Right lobe of liver (tissue), 6 donors: ENCODE measurements at regions not wholly inside any gene's neighbourhood (a gene's known extent, or its start where the extent isn't known, plus 50 kb on each side); places are given as distances from the start of the nearest gene placed in this dataset.

Experiments
- ATAC-seq, 4 donors: fragments of 200-7000 bp; cut with Tn5 transposase; one replicate each; pipeline ENCODE4 v1.9.1; 2020; ENCODE audit warnings: mild to moderate bottlenecking in 4 of 4, moderate library complexity in 4 of 4
- DNase-seq, 3 donors: peaks; one replicate each; pipeline ENCODE4 v3.0.0-alpha.2; 2020
- H3K27ac ChIP-seq, 3 donors: fragments of 200-600 bp; one replicate each; pipeline ENCODE4 v1.8.0; 2022
- H3K27me3 ChIP-seq, 2 donors: fragments of 200-600 bp; one replicate each; pipeline ENCODE4 v1.8.0; 2022
- H3K36me3 ChIP-seq, 4 donors: fragments of 200-600 bp; sonication (generic) in 1 of 4; one replicate each; pipeline versions ENCODE4 v1.5.1 to v1.8.0; 2017 to 2022; ENCODE audit warnings: control low read depth in 1 of 4
- H3K4me1 ChIP-seq, 4 donors: fragments of 200-600 bp; sonication (generic) in 1 of 4; one replicate each; pipeline versions ENCODE4 v1.5.1 to v1.8.0; 2017 to 2022; ENCODE audit warnings: control low read depth in 1 of 4
- H3K4me3 ChIP-seq, 3 donors: fragments of 200-600 bp; one replicate each; pipeline ENCODE4 v1.8.0; 2022
- H3K9me3 ChIP-seq, 4 donors: fragments of 200-600 bp; sonication (generic) in 1 of 4; one replicate each; pipeline versions ENCODE4 v1.5.1 to v1.8.0; 2017 to 2022; ENCODE audit warnings: control low read depth in 1 of 4
- CTCF ChIP-seq, 4 donors: fragments of 200-600 bp in 3 of 4; fragments of 450-650 bp in 1 of 4; IDR thresholded peaks; one replicate each; pipeline versions ENCODE4 v1.5.1 to v1.8.0; 2016 to 2022; ENCODE audit warnings: antibody characterized with exemption in 4 of 4, mild to moderate bottlenecking in 2 of 4
- POLR2A ChIP-seq: fragments of 450-650 bp; IDR thresholded peaks from one replicate; pipeline ENCODE4 v1.6.1; 2017; ENCODE audit warnings: antibody characterized with exemption, mild to moderate bottlenecking
- whole genome bisulfite sequencing: methylation state at CpG from one replicate; pipeline ENCODE4 v1.1.6; 2018; ENCODE audit warnings: low coverage, low lambda C conversion rate; ENCODE audit not compliant: insufficient coverage; ENCODE audit errors: missing lambda C conversion rate; 5-methylcytosine and 5-hydroxymethylcytosine counted together
- intact Hi-C, 2 donors: fragments of 100-400 bp; cut with DNase I; formaldehyde crosslinking; loops; one replicate each; pipeline versions ENCODE4 v1.11.2 to v1.14.1; 2022
- donor health status: DM: no; HTN: yes; CAD: no.
- donor health status: DM: no; HTN: no; CAD: no.
- donor health status: DM: no; HTN: no; CAD: no.
- donor health status: DM: no; HTN: yes; CAD: no.
- donor health status: DM: no; HTN: yes; CAD: no.

GRCh38 chr12:111254106-111254505 lies 114.8 kb downstream of the PHETA1 start:
- TF ChIP-seq POLR2A (no peak), CTCF (IDR thresholded peaks at IDR 0.05) (no peak)
- Histone ChIP-seq H3K4me1 (no peaks in the 10 kb centered on the region), H3K36me3 (no peaks in the 10 kb centered on the region), H3K27me3 (no peaks in the 10 kb centered on the region), H3K9me3 (no peaks in the 10 kb centered on the region), H3K4me3 (no peak overlapping the region), H3K27ac (no peak overlapping the region)
- DNase-seq (no peak), ATAC-seq (no peak)
- WGBS: 63% methylated on average over 2 of the region's 3 CpGs
- intact Hi-C loops: no loop called here

DNA sequence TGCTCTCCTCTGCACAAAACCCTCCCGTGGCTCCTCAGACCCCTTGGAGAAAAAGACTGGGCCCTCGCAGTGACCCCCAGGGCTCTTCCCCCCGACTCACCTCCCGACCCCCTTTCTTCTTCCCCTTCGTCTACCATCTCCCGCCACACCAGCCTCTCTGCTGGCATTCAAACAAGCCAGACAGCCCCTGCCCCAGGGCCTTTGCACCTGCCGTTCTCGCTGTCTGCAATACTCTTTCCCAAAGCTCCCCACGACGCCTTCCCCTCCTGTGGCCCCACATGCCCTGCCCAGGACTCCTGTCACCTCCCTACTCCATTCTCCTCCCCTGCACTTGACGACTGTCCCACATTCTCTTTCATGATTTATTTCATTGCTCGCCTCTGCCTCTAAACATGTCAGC lies 115.7 kb downstream of the PHETA1 start:
- Histone ChIP-seq H3K4me3 (no peak overlapping the region), H3K36me3 (no peaks in the 10 kb centered on the region), H3K9me3 (no peaks in the 10 kb centered on the region), H3K27ac (no peak overlapping the region), H3K27me3 (no peaks in the 10 kb centered on the region), H3K4me1 (no peaks in the 10 kb centered on the region)
- intact Hi-C loops: no loop called here
- WGBS: 85% methylated on average over 11 of the region's 12 CpGs
- no peak for DNase-seq
- TF ChIP-seq CTCF (IDR thresholded peaks at IDR 0.05) (no peak), POLR2A (no peak)
- ATAC-seq: no peak

DNA sequence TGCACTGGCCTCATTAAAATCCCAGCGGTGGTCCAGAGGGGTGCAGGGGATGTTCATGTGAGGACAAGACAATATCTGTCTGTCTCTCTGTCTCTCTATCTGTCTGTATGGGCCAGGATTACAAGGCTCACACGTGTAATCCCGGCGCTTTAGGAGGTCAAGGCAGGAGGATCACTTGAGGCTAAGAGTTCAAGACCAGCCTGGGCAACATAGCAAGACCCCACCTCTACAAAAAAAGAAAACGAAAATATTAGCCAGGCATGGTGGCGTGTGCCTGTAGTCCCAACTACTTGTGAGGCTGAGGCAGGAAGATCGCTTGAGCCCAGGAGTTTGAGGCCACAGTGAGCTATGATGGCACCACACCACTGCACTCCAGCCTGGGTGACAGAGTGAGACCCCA lies 117.1 kb downstream of the PHETA1 start:
- no peaks in the 10 kb centered on the region for H3K27me3 ChIP-seq
- no peak for TF ChIP-seq CTCF (IDR thresholded peaks at IDR 0.05)
- TF ChIP-seq POLR2A: no peak
- ATAC-seq (no peak), DNase-seq (no peak)
- no peaks in the 10 kb centered on the region for H3K36me3 ChIP-seq
- peaks cover 0 to 11% (median under 1%) of the 10 kb centered on the region in 4 donors for H3K4me1 ChIP-seq
- H3K27ac ChIP-seq: no peak overlapping the region
- no peak overlapping the region for H3K4me3 ChIP-seq
- 82% methylated on average over 3 of the region's 7 CpGs for WGBS
- intact Hi-C loops: no loop called here
- no peaks in the 10 kb centered on the region for H3K9me3 ChIP-seq

DNA sequence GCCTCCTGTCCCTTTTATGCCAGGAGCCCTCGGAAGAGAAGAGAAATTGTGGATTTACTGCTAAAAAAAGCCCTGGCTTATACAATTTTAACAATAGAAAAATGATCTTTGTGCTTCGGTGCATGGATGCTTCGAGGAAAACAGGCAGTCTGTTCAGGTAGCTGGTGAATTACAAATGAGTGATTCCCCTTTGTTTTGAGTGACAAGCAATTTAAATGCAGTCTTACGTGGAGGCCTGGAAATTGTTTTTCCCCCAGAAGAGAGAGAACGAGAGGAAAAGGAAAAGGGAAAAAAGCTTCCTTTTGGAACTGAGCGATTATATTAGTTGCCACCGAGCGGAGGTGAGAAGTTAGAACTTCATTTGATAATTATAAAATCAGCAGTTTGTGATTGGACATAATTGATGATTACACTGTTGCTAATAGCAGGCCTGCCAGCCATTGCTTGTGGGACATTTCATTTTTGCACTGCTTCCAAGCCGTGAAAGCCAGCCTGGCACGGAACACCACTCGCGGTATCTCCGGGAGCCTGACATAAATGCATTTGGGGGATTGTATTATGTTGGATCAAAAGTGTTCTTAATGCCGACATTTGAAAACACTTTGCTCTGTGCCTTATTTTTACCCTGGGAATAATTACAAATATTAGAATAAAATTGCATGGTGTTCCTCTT lies 117.7 kb downstream of the PHETA1 start:
- no peaks in the 10 kb centered on the region for H3K27me3 ChIP-seq

More for the DNA sequence above, 117.7 kb downstream of the PHETA1 start:
- no peaks in the 10 kb centered on the region for H3K9me3 ChIP-seq
- H3K4me3 ChIP-seq: no peak overlapping the region
- peaks cover 0 to 12% (median 2%) of the 10 kb centered on the region in 4 donors for H3K4me1 ChIP-seq
- no peak for DNase-seq
- WGBS: 90% methylated on average over 9 of the region's 14 CpGs
- intact Hi-C loops: no loop called here
- no peak overlapping the region for H3K27ac ChIP-seq
- no peak for TF ChIP-seq CTCF (IDR thresholded peaks at IDR 0.05)
- TF ChIP-seq POLR2A: no peak
- no peak for ATAC-seq
- no peaks in the 10 kb centered on the region for H3K36me3 ChIP-seq
